ENCODE measurements at regions not wholly inside any gene's neighbourhood (a gene's known extent, or its start where the extent isn't known, plus 50 kb on each side); places are given as distances from the start of the nearest gene placed in this dataset.

GRCh38 chr10:83274088-83274487 is 865.2 kb upstream of the GHITM start:
- H3K4me3 ChIP-seq (ENCODE audit: low read depth, low read length) = no peak overlapping the region
- TF ChIP-seq, protein P1, sequence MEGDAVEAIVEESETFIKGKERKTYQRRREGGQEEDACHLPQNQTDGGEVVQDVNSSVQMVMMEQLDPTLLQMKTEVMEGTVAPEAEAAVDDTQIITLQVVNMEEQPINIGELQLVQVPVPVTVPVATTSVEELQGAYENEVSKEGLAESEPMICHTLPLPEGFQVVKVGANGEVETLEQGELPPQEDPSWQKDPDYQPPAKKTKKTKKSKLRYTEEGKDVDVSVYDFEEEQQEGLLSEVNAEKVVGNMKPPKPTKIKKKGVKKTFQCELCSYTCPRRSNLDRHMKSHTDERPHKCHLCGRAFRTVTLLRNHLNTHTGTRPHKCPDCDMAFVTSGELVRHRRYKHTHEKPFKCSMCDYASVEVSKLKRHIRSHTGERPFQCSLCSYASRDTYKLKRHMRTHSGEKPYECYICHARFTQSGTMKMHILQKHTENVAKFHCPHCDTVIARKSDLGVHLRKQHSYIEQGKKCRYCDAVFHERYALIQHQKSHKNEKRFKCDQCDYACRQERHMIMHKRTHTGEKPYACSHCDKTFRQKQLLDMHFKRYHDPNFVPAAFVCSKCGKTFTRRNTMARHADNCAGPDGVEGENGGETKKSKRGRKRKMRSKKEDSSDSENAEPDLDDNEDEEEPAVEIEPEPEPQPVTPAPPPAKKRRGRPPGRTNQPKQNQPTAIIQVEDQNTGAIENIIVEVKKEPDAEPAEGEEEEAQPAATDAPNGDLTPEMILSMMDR (IDR thresholded peaks at IDR 0.05; ENCODE audit: insufficient read depth, low read depth, low read length, missing control alignments) = no peak
- DNase-seq (ENCODE audit: low read depth) = no peak

DNA sequence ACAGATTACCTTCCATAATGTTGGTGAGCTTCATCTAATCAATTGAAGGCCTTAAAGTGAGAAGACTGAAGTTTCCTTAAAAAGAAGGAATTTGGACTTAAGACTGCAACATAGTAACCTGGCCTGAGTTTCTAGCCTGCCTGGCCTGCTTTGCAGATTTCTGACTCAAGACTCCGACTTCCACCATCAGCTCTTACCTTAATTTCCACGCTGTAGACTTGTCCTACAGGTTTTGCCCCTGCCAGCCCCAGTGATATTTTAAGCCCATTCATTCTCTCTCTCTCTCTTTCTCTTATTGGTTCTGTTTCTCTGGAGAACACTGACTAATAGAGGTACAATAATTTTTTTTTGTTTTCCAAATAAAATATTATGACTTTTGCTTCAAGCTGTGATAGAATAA is 862.3 kb upstream of the GHITM start:
- DNase-seq (ENCODE audit: low read depth) = no peak
- H3K4me3 ChIP-seq (ENCODE audit: low read depth, low read length) = no peak overlapping the region
- TF ChIP-seq, protein P1 (IDR thresholded peaks at IDR 0.05; ENCODE audit: insufficient read depth, low read depth, low read length, missing control alignments) = no peak

GRCh38 chr10:83283151-83283550 is 856.2 kb upstream of the GHITM start:
- DNase-seq (ENCODE audit: low read depth) = no peak
- TF ChIP-seq, protein P1 (IDR thresholded peaks at IDR 0.05; ENCODE audit: insufficient read depth, low read depth, low read length, missing control alignments) = no peak

DNA sequence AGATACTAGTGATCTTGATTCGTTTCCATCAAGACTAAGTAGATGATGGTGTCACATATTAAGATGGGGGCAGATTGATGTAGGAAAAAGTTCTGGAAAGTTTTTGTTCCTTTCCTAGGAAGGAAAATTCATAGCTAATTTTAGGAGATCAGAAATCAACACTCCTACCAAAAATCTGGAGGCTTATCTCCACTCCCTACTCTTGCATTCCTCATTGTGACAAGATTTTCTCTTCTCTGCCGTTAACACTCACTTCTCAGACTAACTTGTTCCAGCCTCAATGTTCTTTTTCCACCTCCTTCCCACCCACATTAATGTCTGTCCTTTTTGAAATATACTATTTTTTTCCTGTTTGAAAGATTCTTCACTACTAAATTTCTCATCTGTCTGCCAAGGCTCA is 851.9 kb upstream of the GHITM start:
- DNase-seq (ENCODE audit: low read depth) = no peak
- TF ChIP-seq, protein P1 (IDR thresholded peaks at IDR 0.05; ENCODE audit: insufficient read depth, low read depth, low read length, missing control alignments) = no peak
- H3K4me3 ChIP-seq (ENCODE audit: low read depth, low read length) = no peak overlapping the region

More at GRCh38 chr10:83283151-83283550, 856.2 kb upstream of the GHITM start:
- no peak overlapping the region for H3K4me3 ChIP-seq (ENCODE audit: low read depth, low read length)

GRCh38 chr10:83289373-83289772 is 849.9 kb upstream of the GHITM start:
- no peak for DNase-seq (ENCODE audit: low read depth)
- no peak overlapping the region for H3K4me3 ChIP-seq (ENCODE audit: low read depth, low read length)
- TF ChIP-seq, protein P1 (IDR thresholded peaks at IDR 0.05; ENCODE audit: insufficient read depth, low read depth, low read length, missing control alignments) = no peak

DNA sequence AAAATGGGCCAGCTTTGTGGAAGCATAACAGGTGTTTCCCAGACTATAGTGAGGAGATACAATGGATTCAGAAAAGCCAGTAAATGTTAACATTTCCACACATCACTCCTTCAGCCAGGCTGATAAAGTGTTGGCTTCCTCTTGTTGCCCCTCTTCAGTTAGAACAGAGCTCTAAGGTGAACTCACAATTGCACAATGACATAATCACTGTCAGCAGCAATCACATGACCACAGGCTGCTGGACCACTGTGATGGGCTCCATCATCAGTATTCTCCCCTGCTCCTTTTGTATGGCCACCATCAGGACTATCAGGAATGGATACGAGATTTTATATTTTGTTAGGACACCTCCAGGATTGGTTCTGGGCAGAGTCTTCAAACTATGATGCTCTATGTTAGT is 849.4 kb upstream of the GHITM start:
- DNase-seq (ENCODE audit: low read depth) = no peak
- TF ChIP-seq, protein P1 (IDR thresholded peaks at IDR 0.05; ENCODE audit: insufficient read depth, low read depth, low read length, missing control alignments) = no peak
- no peak overlapping the region for H3K4me3 ChIP-seq (ENCODE audit: low read depth, low read length)

DNA sequence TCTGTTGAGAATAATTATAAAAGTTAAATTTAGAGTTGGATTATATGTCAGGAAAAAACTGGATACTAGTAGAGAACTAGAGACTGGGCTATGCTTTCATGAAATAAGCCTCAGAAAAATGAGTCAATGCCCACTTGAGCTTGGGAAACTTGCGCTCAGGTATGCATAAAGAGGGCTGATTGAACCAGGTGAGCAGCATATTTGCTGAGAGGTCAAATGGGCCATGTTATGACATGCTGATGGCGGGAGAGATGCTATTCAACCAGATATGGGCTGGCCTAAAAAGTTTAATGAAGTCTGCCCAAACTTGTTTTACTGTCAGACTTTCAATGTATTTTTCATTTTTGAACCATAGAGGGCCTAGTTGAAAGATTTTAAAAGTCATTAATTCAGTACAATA is 837.6 kb upstream of the GHITM start:
- no peak overlapping the region for H3K4me3 ChIP-seq (ENCODE audit: low read depth, low read length)
- TF ChIP-seq, protein P1 (IDR thresholded peaks at IDR 0.05; ENCODE audit: insufficient read depth, low read depth, low read length, missing control alignments) = no peak
- no peak for DNase-seq (ENCODE audit: low read depth)
